Ectodermal cell (in vitro differentiated cells): ENCODE measurements at regions not wholly inside any gene's neighbourhood (a gene's known extent, or its start where the extent isn't known, plus 50 kb on each side); places are given as distances from the start of the nearest gene placed in this dataset.

ENCODE experiments used
- H3K27ac ChIP-seq: 2 replicates; pipeline ENCODE4 v1.7.0; 2013; ENCODE audit warnings: mild to moderate bottlenecking, low read depth, low read length; ENCODE audit not compliant: insufficient read depth, poor library complexity, severe bottlenecking
- H3K27me3 ChIP-seq: 2 replicates; pipeline ENCODE4 v1.7.0; 2013; ENCODE audit warnings: mild to moderate bottlenecking, low read length; ENCODE audit not compliant: insufficient read depth, control insufficient read depth, poor library complexity, severe bottlenecking
- H3K36me3 ChIP-seq: one replicate; pipeline ENCODE4 v1.7.0; 2013; ENCODE audit warnings: low read length; ENCODE audit not compliant: control insufficient read depth, insufficient read depth
- H3K4me1 ChIP-seq: one replicate; pipeline ENCODE4 v1.7.0; 2013; ENCODE audit warnings: low read length; ENCODE audit not compliant: control insufficient read depth, insufficient read depth
- H3K4me3 ChIP-seq: 2 replicates; pipeline ENCODE4 v1.7.0; 2013; ENCODE audit warnings: low read depth, low read length, control low read depth; ENCODE audit not compliant: insufficient read depth
- H3K9me3 ChIP-seq: 2 replicates; pipeline ENCODE4 v1.7.0; 2013; ENCODE audit warnings: mild to moderate bottlenecking, low read length, moderate library complexity; ENCODE audit not compliant: control insufficient read depth
- WGBS, 2 experiments: methylation state at CpG; one replicate each; pipeline ENCODE4 v1.1.7; 2013; ENCODE audit warnings: missing lambda C conversion rate in 2 of 2; 5-methylcytosine and 5-hydroxymethylcytosine counted together

DNA sequence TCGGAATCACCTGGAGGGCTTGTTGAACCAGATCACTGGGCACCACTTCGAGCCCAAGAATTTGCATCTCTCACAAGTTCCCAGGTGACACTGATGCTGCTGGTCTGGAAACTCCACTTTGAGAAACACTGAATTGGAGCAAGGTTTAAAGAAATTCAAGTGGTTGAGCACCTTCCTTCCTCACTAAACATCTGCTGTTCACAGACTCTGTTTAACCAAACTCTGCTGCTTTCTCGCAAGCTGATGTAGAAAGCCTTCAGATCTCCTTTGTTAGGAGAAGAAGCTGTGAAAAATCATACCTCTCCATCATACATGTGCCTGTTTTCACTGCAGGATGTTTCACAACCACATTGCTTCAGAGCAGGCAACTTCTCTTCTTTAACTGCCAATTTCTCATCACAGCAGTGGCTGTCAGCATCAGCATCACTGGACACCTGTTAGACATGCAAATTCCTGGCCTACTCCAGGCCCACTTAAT, 87.5 kb upstream of the TOP1 start:
- Histone ChIP-seq H3K27ac (no peak overlapping the region), H3K4me1 (peaks cover 6% of the 10 kb centered on the region), H3K27me3 (no peaks in the 10 kb centered on the region), H3K9me3 (no peaks in the 10 kb centered on the region), H3K4me3 (no peak overlapping the region), H3K36me3 (no peaks in the 10 kb centered on the region)
- WGBS, 2 experiments: 93 to 96% methylated on average over 3 of the region's 3 CpGs

DNA sequence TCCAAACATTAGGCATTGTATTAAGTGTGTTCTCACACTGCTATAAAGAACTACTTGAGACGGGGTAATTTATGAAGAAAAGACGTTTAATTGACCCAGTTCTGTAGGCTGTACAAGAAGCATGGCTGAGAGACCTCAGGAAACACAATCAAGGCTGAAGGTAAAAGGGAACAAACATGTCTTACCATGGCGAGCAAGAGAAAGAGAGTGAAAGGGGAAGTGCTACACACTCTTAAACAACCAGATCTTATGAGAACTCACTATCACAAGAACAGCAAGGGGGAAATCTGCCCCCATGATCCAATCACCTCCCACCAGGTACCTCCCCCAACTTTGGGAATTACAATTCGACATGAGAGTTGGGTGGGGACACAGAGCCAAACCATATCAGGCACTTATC, 86.6 kb upstream of the TOP1 start:
- no peaks in the 10 kb centered on the region for H3K9me3 ChIP-seq
- H3K4me3 ChIP-seq: no peak overlapping the region
- no peak overlapping the region for H3K27ac ChIP-seq
- WGBS, 2 experiments: 89 to 90% methylated on average over 4 of the region's 4 CpGs
- no peaks in the 10 kb centered on the region for H3K36me3 ChIP-seq
- peaks cover 6% of the 10 kb centered on the region for H3K4me1 ChIP-seq
- H3K27me3 ChIP-seq: no peaks in the 10 kb centered on the region

DNA sequence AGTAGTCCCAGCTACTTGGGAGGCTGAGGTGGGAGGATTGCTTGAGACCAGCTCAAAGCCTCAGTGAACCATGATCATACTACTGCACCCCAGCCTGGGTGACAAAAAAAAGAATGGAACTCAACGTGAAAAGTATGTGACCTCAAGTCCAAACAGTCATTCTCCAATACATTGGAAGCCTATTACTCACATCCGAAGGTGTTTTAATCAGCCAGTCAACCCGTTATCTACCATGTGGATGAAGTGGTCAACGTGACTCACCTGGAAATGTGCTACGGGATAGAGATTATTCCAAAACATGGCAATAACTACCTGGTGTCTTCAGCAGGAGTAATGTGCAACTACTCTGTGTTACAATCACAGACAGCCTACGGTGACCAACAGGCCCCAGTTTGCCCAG, 85.8 kb upstream of the TOP1 start:
- no peaks in the 10 kb centered on the region for H3K9me3 ChIP-seq
- no peak overlapping the region for H3K27ac ChIP-seq
- 93 to 96% methylated on average over 6 of the region's 6 CpGs for WGBS, 2 experiments
- H3K27me3 ChIP-seq: no peaks in the 10 kb centered on the region
- no peaks in the 10 kb centered on the region for H3K36me3 ChIP-seq
- peaks cover 6% of the 10 kb centered on the region for H3K4me1 ChIP-seq
- H3K4me3 ChIP-seq: no peak overlapping the region

DNA sequence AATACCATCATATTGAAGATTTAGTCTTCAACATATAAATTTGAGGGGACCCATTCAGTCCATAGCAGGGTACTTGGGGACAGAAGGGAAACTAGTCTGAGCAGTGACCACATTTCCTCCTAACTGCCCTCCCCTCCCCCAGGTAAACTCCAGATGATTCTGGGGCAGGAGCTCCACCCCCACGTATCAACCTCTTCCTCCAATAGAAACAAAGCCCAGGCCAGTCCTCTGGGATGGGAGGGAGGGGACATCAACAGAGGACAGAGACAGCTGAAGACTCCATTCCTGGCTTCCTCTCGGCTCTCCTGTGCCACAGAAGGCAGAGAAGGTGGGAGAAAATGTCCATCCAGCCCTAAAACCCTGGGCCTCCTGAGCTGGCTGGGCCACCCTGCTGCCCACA, 85.0 kb upstream of the TOP1 start:
- 60 to 77% methylated on average over 1 to 2 of the region's 2 CpGs for WGBS, 2 experiments
- H3K4me3 ChIP-seq: no peak overlapping the region
- H3K9me3 ChIP-seq: no peaks in the 10 kb centered on the region

DNA sequence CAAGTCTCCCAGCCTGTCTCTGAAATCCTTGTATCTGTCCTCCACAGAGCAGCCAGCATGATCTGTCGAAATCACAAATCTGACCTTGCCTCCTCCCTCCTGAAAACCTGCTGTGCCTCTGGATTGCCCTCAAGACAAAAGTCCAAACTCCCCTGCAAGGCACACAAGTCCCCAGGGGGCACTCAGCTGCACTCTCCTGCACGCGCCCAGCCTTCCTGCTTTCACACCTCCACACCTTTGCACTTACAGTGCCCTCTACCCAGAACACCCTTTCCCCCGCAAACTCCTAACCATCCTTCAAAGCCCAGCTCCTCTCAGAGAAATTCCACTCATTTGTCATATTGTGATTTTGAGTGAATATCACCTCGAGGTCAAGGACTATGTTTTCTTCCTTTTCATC, 83.4 kb upstream of the TOP1 start:
- Histone ChIP-seq H3K9me3 (no peaks in the 10 kb centered on the region), H3K27ac (no peak overlapping the region), H3K4me3 (no peak overlapping the region), H3K4me1 (peaks cover 6% of the 10 kb centered on the region), H3K27me3 (no peaks in the 10 kb centered on the region), H3K36me3 (no peaks in the 10 kb centered on the region)
- WGBS, 2 experiments: 60 to 68% methylated on average over 5 of the region's 5 CpGs

More for the DNA sequence above, 85.0 kb upstream of the TOP1 start:
- Histone ChIP-seq H3K27me3 (no peaks in the 10 kb centered on the region), H3K36me3 (no peaks in the 10 kb centered on the region), H3K27ac (no peak overlapping the region), H3K4me1 (peaks cover 6% of the 10 kb centered on the region)

DNA sequence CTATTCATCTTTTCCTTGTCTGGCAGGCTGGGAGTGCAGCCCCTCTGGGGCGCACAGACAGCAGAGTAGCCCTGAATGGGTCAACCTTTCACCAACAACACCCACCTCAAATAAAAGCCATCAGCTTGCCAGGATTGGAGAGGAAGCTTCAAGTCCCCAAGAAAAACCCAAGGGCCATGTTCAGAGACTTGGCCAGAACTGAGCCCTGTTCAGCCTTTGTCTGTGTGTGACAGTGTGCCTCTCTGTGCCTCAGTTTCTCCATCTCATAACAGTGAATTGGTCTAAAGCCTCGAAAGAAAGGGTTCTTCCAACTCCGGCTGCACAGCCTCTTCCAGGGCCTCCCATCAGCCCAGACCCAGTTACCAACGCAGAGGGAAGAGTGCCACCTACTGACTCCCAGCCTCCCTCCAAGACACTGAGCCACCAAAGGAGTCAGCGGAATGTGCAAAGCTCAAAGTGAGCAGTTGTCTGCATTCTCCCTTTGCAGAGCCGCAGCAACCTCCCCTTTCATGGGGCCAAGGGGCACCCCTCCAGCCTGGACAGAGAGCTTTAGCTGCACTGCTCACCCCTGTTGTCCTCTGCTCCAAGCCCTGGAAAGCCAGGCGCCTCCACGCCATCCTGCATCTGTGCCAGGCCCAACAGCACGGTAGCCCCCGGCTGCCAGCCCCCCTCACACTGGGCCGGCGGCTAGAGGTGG, 82.7 kb upstream of the TOP1 start:
- no peaks in the 10 kb centered on the region for H3K9me3 ChIP-seq
- 52 to 58% methylated on average over 12 of the region's 12 CpGs for WGBS, 2 experiments

DNA sequence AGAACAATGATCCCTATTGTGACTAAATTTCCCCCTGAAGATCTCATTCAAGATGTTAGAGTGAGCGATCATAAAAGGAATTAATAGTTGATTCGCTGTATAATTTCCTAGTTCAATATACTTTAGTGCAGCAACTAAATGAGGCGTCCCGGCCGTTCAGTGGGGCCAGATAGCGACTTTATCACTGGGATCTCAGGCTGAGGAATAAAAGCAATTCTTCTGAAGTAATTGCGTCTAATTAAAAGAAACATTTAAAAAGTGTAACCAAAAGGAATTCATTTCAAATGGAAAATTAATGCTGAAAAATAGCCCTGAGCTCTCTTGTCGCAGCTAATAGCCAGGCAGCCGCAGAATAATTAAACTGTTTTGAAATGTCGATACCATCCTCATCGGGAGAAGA, 82.2 kb upstream of the TOP1 start:
- Histone ChIP-seq H3K36me3 (no peaks in the 10 kb centered on the region), H3K9me3 (no peaks in the 10 kb centered on the region), H3K4me1 (peaks cover 6% of the 10 kb centered on the region), H3K27me3 (no peaks in the 10 kb centered on the region), H3K27ac (no peak overlapping the region), H3K4me3 (no peak overlapping the region)
- WGBS, 2 experiments: 93% methylated on average over 11 of the region's 11 CpGs

More for the DNA sequence above, 82.7 kb upstream of the TOP1 start:
- Histone ChIP-seq H3K4me3 (no peak overlapping the region), H3K27ac (no peak overlapping the region), H3K27me3 (no peaks in the 10 kb centered on the region), H3K4me1 (peaks cover 6% of the 10 kb centered on the region), H3K36me3 (no peaks in the 10 kb centered on the region)

DNA sequence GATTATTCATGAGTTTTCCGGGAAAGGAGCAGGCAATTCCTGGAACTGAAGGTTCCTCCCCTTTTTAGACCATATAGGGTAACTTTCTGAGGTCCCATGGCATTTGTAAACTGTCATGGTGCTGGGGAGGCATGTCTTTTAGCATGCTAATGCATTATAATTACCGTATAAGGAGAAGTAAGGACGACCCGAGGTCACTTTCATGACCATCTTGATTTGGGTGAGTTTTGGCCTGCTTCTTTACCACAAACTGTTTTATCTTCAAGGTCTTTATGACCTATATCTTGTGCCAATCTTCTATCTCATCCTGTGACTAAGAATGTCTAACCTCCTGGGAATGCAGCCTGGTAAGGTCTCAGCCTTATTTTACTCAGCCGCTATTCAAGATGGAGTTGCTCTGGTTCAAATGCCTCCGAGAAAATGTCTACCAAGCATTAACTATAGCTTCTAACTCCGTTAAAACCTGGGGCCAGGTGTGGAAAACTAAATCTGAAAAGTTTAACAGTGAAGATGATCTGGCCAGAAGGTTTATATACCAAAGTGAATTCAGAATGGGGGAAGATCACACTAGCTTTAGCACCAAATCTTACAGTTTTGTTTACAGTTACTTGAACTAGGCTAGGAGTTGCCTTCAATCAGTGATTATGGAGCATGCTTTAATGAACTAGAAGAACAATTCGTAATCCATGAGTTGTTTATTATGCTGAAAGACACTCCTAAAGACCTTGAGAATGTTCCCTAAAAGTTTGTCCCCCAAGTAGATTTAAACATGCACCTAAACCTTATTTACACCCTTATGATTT, 80.0 kb upstream of the TOP1 start:
- 84 to 89% methylated on average over 8 of the region's 8 CpGs for WGBS, 2 experiments
- no peak overlapping the region for H3K27ac ChIP-seq
- no peaks in the 10 kb centered on the region for H3K36me3 ChIP-seq
- H3K4me1 ChIP-seq: peaks cover 6% of the 10 kb centered on the region
- no peaks in the 10 kb centered on the region for H3K9me3 ChIP-seq
- no peaks in the 10 kb centered on the region for H3K27me3 ChIP-seq
- no peak overlapping the region for H3K4me3 ChIP-seq

DNA sequence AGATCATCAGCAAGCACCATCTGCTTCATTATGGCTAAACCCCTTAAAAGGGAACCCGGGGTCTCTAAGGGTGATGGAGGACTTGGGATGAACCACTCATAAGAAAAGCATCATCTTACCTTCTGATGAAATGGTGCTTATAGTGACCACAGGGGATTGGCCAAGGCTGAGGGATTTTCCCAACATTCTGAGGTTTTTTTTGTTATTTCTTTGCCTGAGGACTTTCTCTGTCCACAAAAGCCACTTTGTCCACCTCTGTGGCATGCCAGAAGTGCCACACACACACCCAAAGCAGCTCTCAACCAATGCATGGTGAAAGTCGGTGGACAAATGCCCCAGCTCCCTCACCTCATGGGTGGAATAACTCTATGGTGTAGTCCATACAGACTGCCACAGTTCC, 79.3 kb upstream of the TOP1 start:
- H3K36me3 ChIP-seq: no peaks in the 10 kb centered on the region
- no peaks in the 10 kb centered on the region for H3K9me3 ChIP-seq
- H3K27ac ChIP-seq: no peak overlapping the region
- WGBS, 2 experiments: 90 to 91% methylated on average over 2 of the region's 2 CpGs
- peaks cover 6% of the 10 kb centered on the region for H3K4me1 ChIP-seq
- H3K4me3 ChIP-seq: no peak overlapping the region
- H3K27me3 ChIP-seq: no peaks in the 10 kb centered on the region

DNA sequence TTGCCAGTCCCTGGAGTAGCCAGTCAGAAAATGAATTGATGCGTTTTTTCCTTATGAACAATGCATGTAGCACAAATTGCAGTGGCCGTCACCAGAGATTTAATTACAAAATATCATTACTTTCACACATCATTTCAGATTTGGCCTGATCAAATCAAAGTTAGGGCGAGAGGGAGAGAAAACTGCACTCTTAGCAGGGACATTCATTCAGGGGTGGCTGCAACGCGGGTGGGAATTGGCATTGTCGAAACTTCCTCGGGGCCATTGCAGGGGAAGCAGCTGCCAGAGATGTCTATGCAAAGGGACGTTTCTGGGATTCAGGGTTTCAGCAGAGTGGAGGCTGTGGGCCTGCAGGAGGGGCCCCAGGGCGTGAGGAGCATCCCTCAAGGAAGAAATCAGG, 76.5 kb upstream of the TOP1 start:
- Histone ChIP-seq H3K27me3 (no peaks in the 10 kb centered on the region), H3K4me1 (no peaks in the 10 kb centered on the region), H3K4me3 (no peak overlapping the region), H3K36me3 (no peaks in the 10 kb centered on the region), H3K27ac (no peak overlapping the region), H3K9me3 (no peaks in the 10 kb centered on the region)
- WGBS, 2 experiments: 68% methylated on average over 9 of the region's 9 CpGs
